HG03342 (cell line): ENCODE measurements at regions not wholly inside any gene's neighbourhood (a gene's known extent, or its start where the extent isn't known, plus 50 kb on each side); places are given as distances from the start of the nearest gene placed in this dataset.

Source experiments
- ATAC-seq: cut with Tn5 transposase; IDR thresholded peaks from one replicate; pipeline ENCODE4 v1.9.1; 2021; ENCODE audit warnings: mild to moderate bottlenecking, moderate library complexity; ENCODE audit not compliant: unreplicated experiment

DNA sequence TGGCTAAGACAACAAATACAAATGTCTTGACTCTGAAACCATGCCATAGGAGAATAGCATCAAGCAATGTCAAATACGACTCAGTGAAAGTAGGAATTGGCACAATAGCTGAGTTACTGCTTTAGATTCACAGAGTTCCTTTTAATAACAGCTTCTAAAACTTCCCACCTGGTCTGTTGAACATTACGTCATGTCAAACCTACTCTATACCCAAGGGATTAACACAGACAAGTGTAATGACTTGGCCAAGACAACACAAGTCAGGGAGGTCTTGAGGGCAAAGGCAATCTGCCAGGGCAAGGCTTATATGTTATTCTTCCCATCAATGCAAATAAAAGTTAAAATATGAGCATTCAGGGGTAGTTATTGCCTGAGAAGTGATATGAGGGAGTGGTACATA is 265.1 kb upstream of the PRDM1 start:
- no peak for ATAC-seq

DNA sequence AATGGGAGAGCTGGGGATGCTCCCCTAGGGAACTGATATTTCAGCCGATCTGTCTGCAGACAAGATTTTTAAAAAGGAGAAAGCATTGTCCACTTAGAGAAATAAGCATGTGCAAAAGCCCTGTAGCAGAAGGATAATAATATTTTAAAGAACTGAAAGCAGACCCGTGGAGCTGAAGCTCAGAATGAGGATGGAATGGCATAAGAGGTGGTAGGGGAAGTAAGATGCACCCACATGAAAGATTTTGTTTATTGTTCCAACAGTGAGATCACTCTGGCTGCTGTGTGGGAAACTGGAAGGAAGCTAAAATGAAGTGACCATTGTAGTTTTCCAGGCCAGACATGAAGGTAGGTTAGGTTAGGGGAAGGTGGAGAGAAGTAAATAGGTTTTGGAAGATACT is 266.4 kb upstream of the PRDM1 start:
- no peak for ATAC-seq

DNA sequence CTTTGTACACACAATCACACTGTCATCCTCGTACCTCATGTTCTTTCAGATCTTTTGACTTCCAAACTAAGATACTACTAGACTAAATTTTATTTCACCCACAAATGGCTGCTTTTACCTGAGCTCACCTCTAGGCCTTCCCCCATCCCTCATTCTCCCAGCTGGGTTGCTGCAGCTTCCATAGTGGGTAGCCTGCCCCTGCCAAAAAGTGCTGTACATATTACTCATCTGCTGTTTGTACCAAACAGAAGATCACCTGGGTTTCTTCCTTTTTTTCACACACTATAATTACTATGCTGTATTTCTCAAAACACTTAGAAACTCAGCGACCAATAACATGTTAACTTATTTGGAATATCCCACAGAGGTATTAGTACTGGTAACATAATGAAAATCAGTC is 267.6 kb upstream of the PRDM1 start:
- ATAC-seq = no peak

DNA sequence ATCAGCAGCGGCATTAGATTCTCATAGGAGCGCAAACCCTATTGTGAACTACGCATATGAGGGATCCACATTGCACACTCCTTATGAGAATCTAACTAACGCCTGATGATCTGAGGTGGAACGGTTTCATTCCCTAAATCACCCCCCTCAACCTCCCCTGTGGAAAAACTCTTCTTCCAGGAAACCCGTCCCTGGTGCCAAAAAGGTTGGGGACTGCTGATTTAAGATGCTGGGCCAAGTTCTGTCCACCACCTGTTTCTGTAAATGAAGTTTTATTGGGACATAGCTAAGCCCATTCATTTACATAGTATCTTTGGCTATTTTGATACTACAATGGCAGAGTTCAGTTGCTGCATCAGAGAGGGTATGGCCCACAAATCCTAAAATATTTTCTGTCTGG is 268.2 kb upstream of the PRDM1 start:
- no peak for ATAC-seq

DNA sequence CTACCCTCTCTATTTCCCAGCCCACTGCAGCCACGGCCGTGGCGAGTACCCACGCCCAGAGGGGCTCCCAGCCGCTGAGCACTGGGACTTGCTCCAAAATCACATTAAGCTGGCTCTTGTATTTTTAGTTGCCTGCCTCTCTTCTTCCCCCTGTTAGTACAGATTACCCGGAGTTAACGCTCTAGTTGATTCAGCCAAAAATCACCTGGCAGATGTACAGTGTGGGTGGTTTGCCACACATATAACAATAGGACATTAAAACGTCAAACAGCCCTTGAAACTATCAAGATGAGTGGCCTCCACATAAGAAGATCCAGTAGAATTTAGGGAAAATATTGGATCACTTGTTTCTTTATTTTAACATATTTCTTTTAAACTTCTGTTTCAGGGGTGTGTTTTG is 268.8 kb upstream of the PRDM1 start:
- no peak for ATAC-seq

DNA sequence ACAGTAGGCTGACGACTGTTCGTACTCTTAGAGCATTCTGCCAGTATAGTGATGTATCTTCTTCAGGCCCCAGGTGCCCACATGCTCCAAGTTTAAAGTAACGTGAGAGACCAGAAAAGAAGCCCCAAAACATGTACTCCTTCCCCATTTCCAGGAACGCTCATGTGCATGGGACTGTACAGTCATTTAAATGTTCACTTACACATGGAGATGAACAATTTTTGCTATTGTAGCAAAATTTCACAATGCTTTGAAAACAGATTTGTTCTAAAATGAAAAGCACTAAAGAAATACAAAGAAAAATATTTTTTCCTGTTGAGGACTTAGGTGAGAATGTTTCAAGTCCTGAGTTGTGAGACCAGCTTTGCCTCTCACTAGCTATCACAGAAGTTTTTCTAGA is 269.3 kb upstream of the PRDM1 start:
- no peak for ATAC-seq

DNA sequence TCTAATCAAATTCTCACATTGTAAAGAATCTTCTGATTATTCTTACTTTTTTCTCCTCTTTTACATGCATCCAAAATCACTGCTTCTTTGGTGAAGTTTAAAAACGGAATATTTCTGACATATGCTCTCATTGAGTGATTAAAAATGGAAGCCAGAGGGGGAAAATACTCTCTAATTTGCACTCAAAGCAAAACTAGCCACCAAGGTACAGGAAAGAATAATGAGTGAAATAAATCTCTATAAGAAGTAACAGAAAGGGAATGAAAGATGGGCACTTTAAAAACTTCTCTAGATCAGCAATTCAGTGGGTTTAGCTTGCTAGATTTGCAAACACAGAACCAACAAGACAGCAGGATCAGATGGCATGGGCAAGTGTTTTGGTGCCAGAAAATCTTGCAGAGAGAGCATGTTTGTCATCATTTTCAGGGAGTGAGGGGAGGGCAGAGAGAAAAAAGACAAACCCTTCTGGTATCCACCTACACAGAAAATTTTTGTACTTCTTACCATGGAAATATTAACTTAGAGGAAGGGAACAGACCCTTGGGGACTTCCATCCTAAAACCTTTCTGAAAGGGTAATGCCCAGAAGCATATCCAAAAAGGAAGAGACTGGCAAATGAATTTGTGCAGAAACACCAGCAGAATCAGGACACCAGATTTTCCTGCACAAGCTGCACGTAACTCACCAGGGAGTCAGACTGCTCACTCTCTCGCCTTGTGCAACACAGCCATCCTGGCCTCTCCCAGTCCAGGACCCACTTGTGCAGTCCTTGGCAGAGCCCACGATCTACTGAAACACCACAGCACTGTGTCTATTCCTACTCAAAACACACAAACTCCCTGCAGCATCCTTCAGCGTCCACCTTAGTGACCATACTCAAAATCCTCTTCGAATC is 270.2 kb upstream of the PRDM1 start:
- no peak for ATAC-seq

DNA sequence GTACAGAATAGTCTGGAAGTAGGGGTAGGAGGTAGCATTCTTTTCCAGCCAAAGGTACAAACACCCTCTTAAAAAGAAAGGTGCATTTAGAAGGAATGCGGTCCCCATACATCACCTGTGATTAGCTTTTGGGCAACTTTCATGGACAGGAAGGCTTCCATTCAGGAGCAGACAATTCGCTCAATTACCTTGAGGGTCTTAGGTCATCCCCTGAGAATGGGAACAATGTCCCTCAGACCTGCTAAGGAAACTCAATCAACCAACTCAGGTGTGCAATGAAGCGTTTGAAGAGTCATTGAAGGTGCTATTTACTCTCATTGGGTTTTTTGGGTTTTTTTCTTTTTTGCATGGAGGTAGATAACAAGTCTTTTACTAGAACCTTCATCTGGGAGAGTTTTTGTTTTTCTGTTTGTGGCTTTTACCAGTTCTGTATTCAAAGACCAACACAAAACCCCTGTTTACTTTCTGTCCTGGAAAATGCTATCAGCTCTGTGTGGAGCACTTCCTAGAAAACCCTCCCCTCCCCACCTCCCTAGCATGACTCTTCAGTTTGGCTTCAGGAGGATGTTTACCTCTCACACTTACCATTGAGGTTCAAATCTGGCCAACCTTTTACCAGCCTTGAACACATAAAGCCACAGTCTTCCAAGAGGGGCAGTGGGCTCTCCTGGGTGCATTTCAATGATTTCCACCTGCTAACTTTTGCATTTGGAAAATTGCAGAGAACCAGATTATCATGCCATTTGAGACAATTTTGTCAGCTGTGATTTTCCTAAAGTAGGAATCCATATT is 271.2 kb upstream of the PRDM1 start:
- ATAC-seq = no peak

DNA sequence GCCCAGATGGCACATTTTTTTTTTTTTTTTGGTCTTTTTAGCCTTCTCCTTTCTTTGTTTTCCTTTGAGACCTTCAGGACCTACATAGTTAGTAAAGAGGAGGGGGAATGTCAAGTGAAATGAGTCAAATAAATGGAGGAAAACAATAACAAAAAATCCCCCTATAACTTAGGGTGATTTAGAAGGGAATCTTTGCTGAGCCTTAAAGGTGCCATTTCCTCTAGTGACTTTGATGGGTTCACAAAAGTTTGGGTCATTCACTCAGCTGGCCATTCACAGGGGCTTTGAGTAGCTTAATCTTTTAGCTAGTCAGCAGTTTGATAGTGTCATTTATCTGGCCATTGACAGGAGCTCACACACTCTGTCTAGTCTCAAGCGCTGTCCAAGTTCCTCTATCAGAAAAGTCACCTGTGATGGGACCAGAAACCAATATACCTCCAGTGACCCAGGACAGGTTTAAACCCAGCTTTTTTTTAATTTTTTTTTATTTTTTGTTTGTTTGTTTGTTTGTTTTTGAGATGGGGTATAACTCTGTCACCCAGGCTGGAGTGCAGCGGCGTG is 275.1 kb upstream of the PRDM1 start:
- no peak for ATAC-seq

DNA sequence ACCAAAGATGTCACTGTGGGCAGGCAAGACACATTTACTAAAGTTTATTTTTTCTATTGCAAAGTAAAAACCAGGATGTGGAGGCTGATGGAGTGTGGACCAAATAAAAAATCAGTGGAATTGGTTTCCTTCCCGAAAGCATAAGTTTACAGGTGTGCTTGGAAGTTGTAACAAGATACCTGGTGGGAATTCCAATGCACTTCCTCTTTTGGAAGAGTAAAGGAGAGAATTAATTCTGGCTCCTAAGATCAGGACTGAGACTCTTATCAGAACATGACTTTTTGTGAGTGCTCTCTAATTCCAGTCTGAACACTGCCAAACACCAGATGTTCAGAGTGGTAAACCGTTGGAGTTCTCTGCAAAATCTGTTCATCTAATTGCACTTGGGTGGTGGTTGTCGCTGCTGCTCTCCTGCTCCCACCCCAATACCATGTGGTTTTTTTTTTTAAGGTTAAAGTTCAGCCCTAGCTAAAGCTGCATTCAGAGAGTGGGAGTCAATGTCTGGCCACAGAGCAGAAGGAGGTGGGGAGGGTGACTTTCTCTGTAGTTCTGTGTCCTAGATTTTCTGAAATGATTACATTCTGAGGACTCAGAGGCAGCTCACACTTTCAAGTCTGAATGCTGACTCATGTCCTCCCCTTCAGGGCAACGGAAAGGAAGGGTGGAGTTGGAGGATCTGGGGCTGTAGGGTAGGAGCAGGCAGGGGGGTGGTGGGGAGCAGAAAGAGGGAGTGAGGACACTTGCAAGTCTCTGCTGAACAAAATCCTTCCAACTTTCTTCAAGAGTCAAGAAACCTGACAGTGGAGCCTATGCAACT is 275.8 kb upstream of the PRDM1 start:
- no peak for ATAC-seq

DNA sequence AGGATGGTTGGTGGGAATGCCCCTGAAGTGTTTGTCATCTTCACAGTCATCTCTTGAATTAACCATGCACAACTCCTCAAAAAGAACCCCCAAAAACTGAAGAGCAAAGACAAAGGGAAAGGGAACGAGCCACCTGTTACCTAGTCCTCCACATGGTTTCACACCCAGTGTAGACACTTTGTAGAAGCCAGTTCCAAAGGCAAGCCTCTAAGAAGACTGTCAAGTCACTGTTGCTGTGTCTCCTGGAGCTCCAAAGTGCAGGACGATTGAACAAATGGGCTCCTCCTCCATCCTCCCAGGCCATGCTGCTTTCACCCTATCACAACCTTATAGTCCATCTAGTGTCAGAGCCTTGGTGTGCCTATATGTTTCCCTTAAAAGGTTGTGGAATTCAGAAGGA is 277.6 kb upstream of the PRDM1 start:
- no peak for ATAC-seq

DNA sequence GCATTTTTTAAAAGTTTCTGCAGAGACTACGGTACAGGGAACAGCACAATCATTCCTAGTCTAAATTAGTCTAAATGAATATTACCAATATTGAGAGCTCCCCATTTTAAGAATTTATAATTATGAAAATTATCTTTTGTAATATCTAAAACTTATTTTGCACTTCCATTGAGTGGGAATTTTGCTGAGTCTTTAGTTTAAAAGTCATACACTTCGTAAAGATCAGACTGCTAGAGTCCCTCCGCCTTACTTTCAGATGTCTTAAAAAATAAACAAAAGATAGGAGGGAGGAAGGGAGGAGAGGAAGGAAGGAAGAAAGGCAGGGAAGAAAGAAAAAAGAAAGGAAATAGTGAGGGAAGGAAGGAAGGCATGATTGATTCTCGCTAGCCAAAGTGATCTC is 278.2 kb upstream of the PRDM1 start:
- no peak for ATAC-seq

DNA sequence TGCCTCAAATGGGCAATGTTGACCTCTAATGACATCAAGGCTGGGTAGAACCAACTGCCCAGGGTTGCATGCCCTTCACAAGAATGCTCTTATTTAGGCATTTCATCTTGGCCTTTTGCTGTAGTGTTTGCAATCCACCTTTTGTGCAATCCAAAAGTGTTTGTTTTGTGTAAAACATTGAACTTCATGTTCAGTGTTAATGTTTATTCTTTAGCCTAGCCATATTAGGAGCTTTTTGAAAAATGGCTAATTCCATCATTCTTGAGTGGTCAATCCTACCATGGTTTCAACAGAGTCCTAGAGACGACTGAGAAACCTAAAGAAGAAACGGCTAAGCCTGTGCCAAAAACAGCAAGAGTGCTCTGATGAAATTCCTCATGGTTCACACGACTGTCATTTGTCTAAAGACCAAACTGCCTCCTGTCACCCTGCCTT is 279.6 kb upstream of the PRDM1 start:
- no peak for ATAC-seq

DNA sequence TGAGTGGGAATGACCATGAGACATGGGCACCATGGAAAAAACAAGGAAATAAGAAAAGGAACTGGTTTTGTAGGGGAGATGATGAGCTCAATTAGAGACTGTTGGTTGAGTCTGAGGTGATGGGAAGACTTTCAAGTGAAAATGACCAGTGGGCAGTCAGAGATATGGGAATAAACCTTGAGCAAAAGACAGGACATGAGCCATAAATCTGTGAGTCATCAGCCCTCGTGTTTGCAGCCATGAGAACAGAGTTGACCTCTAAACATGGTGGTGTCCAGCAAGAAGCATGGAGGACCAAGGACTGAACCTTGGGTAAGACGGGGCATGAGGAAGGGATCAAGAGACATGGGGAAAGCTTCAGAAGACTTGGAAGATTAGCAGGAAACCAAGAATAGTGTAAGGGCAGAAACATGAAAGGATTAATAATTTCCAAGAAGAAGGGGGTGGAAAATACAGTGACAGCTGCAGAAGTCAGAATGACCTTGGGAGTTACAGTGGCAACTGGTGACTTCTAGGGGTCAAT is 280.6 kb upstream of the PRDM1 start:
- ATAC-seq = no peak

DNA sequence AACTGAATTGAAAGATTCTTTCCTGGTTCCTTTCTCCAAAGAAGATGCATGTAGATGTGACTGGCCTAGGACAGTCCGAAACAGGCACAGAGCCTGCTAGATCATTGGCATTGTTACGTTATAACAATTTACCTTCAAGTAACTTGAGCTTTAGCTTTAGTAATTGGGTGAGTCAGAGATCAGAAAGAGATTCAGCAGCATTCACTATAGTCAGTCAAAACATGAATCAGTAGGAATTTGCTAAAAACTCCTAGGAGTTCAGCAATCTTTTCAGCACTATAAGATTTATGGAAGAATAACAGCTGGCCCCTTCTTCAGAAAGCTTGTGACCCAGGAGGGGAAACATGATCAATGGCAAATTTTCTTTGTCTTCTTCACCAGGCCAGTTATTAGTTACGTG is 281.7 kb upstream of the PRDM1 start:
- no peak for ATAC-seq

DNA sequence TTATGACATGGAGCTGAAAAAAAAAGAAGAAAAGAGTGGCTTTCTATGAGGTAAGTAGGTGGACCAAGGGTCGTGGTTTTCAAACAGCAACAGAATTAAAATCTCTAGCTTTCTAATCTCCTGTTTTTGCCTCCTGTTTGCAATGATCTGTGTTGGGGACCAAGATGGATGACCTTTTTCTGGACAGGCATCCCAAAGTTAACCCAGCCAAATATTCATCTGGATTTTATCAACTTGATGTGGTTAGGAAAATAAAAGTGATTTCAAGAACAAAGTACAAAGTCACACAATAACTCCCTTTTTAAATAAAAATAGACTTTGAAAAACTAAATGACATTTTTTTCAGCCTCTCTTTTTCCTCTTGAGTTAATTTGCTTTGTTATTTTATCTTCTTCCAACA is 282.1 kb upstream of the PRDM1 start:
- ATAC-seq = no peak

DNA sequence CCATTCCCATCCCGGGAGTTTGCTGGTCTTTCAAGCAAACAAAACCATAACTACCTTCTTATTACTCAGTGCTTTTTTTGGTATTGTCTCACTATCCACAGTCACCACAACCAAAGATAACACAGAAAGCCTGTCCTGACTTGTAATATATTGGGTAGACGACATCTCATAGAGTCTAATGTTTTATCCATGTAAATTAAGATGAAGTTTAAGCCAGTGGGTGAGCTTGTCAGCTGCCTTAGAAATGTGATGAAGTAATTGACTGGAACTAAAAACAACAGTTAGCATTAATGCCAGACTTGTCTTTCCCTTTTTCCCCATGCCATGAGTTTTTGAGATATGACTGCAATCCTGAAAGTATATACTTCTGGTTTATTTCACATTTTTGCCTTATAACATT is 282.7 kb upstream of the PRDM1 start:
- ATAC-seq = no peak

DNA sequence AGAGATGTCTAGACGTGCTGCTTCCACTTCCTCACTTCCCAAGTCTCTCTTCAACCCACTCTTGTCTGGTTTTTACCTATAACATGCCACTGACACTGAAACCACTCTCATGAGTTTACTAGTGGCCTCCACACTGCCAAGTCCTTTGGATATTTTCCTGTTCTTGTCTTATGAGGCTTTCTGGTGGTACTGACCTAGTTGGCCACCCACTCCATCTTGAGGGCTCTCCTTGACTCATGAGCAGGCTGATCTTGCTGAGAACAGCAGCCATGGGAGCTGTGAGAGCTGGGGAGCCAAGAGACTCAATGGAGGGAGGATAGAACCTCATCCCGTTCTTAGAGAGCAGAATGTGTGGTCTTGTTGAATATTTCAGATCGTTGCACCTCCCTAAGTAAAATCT is 283.4 kb upstream of the PRDM1 start:
- no peak for ATAC-seq

DNA sequence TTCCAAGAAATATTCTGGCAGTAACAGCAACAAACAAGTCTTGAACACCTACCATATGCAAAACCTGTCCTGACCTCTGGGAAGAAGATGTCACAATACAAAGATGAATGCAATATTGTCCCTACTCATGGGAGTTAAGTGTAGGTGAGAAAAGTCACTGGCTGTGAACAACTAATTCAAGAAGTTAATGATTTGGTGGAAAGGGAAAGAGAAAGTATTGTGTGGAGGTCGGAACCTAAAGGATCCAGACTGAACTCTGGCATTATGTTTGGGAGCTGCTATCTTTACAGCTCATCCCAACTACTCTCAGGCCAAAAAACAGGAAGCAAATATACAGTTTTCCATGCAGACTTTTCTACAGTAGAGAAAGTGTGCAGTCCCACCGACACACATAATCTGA is 285.3 kb upstream of the PRDM1 start:
- no peak for ATAC-seq

DNA sequence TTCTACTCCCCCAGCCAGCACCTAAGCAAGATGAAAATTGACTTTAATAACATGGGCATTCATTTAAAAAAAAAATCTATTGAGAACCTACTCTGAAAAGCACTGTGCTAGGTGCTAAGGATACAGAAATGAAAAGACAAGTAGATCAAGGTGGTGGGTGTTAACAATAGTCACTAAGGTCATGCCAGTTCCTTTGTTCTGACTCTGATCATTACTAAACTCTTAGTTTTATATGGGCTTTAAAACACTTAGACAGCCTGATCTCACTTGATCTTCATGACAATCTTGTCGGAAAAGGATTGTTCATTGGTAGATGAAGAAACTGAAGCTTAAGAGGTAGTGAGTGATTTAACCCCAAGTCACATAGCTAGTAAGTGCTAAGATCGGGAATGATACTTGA is 285.7 kb upstream of the PRDM1 start:
- ATAC-seq = no peak

DNA sequence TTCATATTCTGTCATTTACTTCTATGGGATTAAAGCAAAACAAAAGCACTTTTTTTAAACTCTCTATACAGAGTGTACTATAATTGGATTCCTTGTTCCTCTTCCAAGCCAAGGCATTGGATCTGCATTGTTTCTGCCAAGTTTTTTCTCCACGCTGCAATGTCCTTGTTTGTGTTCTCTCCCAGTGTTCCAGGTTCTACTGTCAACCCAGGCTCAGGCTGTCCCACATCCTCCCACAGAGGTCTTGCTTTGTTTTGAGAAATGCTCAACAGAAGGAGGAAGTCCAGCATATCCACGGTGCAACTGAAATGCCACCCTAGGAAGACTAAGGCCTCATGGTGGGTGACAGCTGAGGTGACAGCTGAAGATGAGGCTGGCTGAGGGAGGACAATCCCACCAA is 287.1 kb upstream of the PRDM1 start:
- no peak for ATAC-seq
